NCI-H146 treated with DMSO at 0.1 percent for 48 hours (cell line): ENCODE measurements at regions not wholly inside any gene's neighbourhood (a gene's known extent, or its start where the extent isn't known, plus 50 kb on each side); places are given as distances from the start of the nearest gene placed in this dataset.
"Not testable (repeated sequence)": the region's sequence is repeated elsewhere in the genome, so short reads cannot be mapped to it uniquely, and the experiment has no call there.

Experiments
- DNase-seq: peaks from one replicate; lab custom pipeline; 2025; ENCODE audit not compliant: unreplicated experiment; lab: John Stamatoyannopoulos, UW

DNA sequence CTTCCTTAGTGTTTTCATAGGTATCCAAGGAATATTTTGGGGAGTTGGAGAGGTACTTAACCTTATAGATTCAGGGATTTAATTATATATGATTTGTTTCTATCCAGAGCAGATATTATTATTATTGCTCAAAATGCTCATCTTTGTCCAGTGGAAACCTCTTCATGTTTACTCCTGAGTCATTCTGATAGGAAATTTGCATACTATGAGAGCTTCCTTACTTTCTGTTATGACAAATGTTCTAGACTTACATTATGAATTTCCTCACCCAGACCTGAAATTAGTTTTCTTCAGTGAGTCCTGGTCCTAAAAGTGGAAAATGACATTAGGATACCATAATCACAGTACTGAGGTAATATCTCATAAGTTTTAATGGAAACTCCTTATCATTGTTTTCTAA is 57.5 kb upstream of the PLPPR5 start:
- DNase-seq = no peak

- DNase-seq = no peak
These were observed 64.5 kb upstream of the PLPPR5 start for GRCh38 chr1:99069146-99069545.

DNA sequence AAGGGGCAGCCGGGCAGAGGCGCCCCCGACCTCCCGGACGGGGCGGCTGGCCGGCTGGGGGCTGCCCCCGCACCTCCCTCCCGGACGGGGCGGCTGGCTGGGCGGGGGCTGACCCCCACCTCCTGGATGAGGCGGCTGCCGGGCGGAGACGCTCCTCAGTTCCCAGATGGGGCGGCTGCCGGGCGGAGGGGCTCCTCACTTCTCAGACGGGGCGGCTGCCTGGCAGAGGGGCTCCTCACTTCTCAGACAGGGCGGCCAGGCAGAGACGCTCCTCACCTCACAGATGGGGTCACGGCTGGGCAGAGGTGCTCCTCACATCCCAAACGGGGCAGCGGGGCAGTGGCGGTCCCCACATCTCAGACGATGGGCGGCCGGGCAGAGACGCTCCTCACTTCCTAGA is 73.9 kb upstream of the PLPPR5 start:
- not testable (repeated sequence) for DNase-seq

- DNase-seq = no peak
These were observed 77.7 kb upstream of the PLPPR5 start for GRCh38 chr1:99082366-99082765.

DNA sequence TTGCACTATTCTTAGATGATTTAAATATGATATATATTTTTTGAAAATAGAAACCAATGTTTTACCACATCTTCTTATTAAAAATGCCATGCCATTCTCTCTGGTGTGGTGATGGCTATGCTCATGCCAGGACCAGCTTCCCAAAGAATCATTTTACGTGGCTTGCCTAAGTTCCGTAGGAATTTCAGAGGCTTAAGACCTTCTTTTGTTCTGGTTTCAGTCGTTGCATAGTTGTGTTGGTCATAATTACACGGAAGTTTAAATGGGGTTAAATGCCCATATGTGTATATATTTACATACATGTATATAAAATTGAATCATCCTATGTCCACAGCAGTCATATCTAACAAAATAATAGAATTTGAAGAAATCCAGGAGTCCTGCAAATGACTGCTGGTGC is 78.7 kb upstream of the PLPPR5 start:
- no peak for DNase-seq

- DNase-seq = no peak
These were observed 79.9 kb upstream of the PLPPR5 start for GRCh38 chr1:99084562-99084961.

GRCh38 chr1:99086057-99086456 is 81.4 kb upstream of the PLPPR5 start:
- no peak for DNase-seq

GRCh38 chr1:99098589-99098988 is 93.9 kb upstream of the PLPPR5 start:
- no peak for DNase-seq

DNA sequence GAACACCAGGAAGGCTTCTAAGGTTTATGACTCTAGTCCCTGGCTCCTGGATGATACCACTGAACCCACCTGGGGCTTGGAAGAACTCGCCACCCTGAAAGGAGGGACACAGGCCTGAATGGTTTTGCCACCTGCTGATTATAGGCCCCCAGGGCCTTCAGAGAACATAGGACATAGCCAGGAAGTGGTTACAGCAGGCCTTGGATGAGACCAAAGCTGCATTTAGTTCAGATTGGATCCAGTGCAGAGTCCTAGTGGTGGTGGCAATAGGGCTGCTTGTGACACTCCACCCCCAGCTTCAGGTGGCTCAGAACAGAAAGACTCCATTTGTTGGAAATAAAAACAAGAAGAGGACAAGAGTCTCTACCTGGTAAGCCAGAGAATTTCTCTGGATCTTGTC is 101.6 kb upstream of the PLPPR5 start:
- no peak for DNase-seq

DNA sequence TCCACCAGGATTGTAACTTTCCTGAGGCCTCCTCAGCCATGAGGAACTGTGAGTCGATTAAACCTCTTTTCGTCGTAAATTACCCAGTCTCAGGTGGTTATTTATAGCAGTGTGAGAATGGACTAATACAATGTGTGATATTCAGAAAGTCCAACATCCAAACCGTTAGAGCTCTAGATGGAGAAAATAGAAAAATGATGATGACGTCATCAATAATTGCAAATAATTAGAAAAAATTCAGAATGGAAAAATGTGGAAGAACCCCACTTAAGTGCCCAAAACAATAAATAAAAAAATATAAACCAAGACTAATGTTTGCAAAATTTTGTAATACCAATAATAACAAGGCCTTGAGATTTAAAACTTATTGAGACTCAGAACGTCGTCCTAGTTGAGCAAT is 103.0 kb upstream of the PLPPR5 start:
- no peak for DNase-seq

- no peak for DNase-seq
These were observed 105.7 kb upstream of the PLPPR5 start for GRCh38 chr1:99110140-99111041.

DNA sequence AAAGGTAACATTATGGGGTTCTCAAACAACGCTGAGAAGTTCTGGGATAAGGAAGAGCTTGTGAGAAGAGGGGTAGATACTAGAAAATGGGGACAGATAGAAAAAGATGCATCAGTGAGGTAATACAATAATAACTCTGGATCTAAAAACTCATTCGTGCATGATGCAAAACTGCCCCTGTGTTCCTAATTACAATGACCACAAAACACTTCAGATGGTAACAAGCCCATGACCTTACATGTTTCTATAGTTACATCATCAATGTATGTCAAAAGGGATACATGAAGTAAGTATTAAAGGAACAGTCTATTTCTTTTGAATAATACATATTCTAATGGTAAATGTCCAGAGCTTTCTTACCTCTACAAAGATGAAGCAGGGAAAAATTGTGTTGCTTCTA is 110.6 kb upstream of the PLPPR5 start:
- no peak for DNase-seq

DNA sequence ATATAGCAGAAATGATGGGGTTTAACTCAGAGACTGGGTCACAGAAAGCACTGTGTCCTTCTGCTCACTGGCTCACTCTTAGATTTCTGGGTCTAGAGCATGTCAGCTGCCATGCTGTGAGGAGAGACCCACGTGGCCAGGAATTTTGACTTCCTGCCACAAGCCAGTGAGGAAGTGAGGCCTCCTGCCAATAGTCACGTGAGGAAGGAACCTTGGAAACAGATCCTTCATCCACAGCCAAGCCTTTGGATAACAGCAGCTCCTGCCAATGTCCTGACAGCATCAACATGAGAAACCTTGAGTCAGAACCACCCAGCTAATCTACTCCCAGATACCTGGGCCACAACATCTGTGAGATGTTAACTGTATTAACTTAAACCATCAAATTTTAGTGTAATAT is 114.5 kb upstream of the PLPPR5 start:
- DNase-seq = no peak

DNA sequence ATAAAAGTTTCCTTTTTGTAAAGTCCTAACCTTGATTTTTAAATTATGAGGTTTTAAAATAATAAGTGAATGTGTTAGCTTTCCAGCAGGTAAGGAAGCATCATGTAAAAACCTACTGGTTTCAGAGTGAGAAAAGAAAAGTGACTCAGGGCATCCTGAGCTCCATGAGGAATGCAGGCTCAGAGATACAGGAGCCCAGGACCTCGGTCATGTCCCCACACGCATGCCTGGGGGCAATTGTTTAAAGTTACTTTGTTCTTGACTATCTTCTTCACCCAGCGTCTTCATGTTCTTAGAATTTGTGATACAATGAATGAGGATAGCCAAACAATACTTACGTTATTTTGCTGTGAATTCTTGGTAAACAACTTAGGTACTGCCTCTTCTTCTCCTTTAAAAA is 117.4 kb upstream of the PLPPR5 start:
- no peak for DNase-seq

- DNase-seq = no peak
These were observed 119.3 kb upstream of the PLPPR5 start for GRCh38 chr1:99123936-99124335.

GRCh38 chr1:99131546-99131945 is 126.9 kb upstream of the PLPPR5 start:
- DNase-seq = no peak

- DNase-seq = no peak
These were observed 129.3 kb upstream of the PLPPR5 start for GRCh38 chr1:99133756-99134500.

- no peak for DNase-seq
These were observed 126.6 kb upstream of the PLPPR4 start for GRCh38 chr1:99137554-99138206.

- DNase-seq = no peak
These were observed 124.4 kb upstream of the PLPPR4 start for GRCh38 chr1:99139876-99140275.

- DNase-seq = no peak
These were observed 118.0 kb upstream of the PLPPR4 start for GRCh38 chr1:99146129-99146848.

DNA sequence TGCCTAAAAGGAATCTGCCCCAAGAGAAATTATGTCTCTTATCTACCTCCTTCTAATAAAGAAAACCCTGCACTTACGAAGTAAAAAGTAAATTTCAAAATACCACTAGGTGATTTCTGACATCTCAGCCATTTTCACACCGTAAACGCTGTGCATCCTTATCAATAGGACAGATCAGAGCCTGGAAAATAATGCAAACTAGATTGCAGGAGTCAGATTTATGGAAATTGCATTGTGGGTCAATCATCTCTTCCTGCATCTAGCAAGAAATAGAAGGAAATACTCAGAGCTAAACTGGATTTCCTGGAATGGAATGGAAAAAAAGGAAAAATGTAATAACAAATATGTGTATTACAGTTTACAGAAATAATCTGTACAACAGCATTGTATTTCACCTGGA is 114.3 kb upstream of the PLPPR4 start:
- no peak for DNase-seq
